Hindlimb muscle (tissue), 1 donor: ENCODE measurements at regions not wholly inside any gene's neighbourhood (a gene's known extent, or its start where the extent isn't known, plus 50 kb on each side); places are given as distances from the start of the nearest gene placed in this dataset.

Experiments used
- DNase-seq: peaks from one replicate; pipeline ENCODE4 v3.0.0-alpha.2; 2013

GRCh38 chr1:216805233-216805632 is 82.0 kb upstream of the ESRRG start:
- no peak for DNase-seq

- no peak for DNase-seq
Observed at GRCh38 chr1:216804111-216804510, 80.9 kb upstream of the ESRRG start.

- no peak for DNase-seq
Observed at GRCh38 chr1:216794586-216794985, 71.4 kb upstream of the ESRRG start.

- no peak for DNase-seq
Observed at GRCh38 chr1:216793973-216794372, 70.7 kb upstream of the ESRRG start.

- DNase-seq: no peak
Observed at GRCh38 chr1:216793303-216793702, 70.1 kb upstream of the ESRRG start.

GRCh38 chr1:216788671-216789070 is 65.4 kb upstream of the ESRRG start:
- DNase-seq: no peak

- DNase-seq: peak; percentile 9
Observed at GRCh38 chr1:216785737-216786136, 62.5 kb upstream of the ESRRG start.

GRCh38 chr1:216785221-216785620 is 62.0 kb upstream of the ESRRG start:
- DNase-seq: no peak

GRCh38 chr1:216779686-216780085 is 56.5 kb upstream of the ESRRG start:
- DNase-seq: no peak

GRCh38 chr1:216778737-216779136 is 55.5 kb upstream of the ESRRG start:
- DNase-seq: no peak

GRCh38 chr1:216777148-216777547 is 53.9 kb upstream of the ESRRG start:
- DNase-seq: no peak
